HG03378 (cell line): ENCODE measurements at regions not wholly inside any gene's neighbourhood (a gene's known extent, or its start where the extent isn't known, plus 50 kb on each side); places are given as distances from the start of the nearest gene placed in this dataset.
"Not testable (repeated sequence)": the region's sequence is repeated elsewhere in the genome, so short reads cannot be mapped to it uniquely, and the experiment has no call there.

Experiments
- ATAC-seq: cut with Tn5 transposase; IDR thresholded peaks from one replicate; pipeline ENCODE4 v1.9.1; 2021; ENCODE audit warnings: mild to moderate bottlenecking, moderate library complexity; ENCODE audit not compliant: unreplicated experiment

DNA sequence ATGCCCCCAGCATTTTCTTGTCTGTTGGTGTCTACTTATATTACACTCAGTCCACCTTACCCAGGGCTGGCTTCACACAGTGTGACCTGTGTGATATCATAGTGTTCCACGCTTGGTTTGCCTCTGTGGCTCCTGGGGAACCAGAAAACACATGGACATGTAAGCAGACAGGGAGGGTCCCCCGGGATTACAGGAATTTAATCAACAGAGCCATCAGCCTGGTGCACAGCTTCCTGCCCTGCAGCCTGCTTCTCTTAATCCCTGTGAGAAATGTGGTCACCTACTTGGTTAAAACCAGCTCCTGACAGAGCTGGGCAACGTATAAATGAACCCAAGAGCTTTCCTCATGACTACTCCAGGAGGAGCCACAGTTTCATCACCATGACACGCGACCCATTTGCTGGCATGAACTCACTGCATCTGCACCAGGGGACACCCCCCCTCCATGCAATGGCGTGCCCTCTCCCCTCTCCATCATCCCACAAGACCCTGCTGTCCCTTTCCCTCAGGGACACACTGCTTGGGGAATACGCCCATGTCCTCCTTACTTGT is 152.1 kb downstream of the UQCRFS1 start:
- no peak for ATAC-seq

GRCh38 chr19:29056535-29056934 is 156.4 kb downstream of the UQCRFS1 start:
- ATAC-seq: no peak

GRCh38 chr19:29054886-29055675 is 157.9 kb downstream of the UQCRFS1 start:
- ATAC-seq: no peak

DNA sequence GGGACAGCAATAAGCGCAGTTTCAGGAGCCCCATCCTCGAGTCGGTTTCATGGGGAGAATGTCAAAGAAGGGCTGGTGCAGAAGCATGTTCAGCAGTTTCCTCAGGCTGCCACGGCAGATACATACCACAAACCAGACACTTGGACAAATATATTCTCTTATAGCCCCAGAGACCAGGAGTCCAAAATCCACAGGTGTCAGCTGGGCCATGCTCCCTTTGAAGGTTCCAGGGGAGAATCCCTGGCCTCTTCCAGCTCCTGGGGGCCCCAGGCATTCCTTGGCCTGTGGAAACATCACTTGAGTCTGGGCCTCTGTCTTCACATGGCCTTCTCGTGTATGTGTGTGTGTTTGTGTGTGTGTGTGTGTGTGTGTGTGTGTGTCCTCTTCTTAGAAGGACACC is 164.1 kb downstream of the UQCRFS1 start:
- ATAC-seq: no peak

GRCh38 chr19:29045679-29046254 is 167.2 kb downstream of the UQCRFS1 start:
- ATAC-seq: no peak

DNA sequence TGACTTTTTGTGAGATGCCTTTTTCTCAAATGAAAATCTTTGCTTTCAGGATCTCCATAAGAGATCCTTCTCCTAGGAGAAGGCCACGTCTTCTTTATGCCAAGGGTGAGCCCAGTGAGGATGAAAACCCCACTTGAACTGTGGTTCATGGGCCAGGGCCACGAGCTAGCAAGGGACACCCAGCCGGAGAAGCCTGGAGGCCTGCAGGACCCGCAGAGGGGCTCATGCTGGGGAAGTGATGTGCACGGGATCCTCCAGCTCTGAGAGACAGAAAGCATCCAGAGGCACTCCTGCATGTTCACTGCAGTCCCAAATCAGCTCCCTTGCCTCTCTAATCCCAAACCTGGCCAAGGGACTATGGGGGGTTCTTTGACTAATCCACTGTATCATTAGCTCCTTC is 168.9 kb downstream of the UQCRFS1 start:
- no peak for ATAC-seq

DNA sequence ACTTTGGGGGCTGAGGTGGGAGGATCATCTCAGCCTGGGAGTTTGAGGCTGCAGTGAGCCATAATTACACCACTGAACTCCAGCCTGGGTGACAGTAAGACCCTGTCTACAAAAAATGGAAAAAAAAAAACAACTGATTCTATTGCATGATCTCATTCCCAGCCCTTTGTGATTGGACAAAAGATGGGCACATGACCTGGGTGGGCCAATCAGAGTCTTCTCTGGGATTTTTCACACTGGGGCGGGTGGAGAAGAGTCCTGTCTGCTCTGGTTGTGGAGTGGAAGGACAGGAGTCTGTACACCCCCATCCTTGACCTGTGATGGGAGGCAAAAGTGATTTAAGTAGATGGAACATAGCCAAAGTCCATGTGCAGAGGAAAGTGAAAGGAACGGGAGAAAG is 170.5 kb downstream of the UQCRFS1 start:
- ATAC-seq: no peak

- no peak for ATAC-seq
Observed at GRCh38 chr19:29040951-29041350, 172.0 kb downstream of the UQCRFS1 start.

- ATAC-seq: no peak
Observed at GRCh38 chr19:29040292-29040691, 172.7 kb downstream of the UQCRFS1 start.

DNA sequence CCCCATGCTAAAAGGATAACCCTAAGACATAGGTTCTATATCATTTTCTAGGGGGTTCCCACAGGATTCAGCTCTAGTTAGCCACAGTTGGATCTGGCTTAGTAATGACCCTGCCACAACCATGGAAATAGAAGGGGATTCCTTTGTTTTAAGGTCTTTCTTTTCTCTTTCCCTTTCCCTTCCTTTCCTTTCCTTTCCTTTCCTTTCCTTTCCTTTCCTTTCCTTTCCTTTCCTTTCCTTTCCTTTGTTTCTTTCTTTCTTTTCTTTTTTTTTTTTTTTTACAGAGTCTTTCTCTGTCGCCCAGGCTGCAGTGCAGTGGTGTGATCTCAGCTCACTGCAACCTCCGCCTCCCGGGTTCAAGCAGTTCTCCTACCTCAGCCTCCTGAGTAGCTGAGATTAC is 173.9 kb downstream of the UQCRFS1 start:
- ATAC-seq: not testable (repeated sequence)

GRCh38 chr19:29031216-29031615 is 181.7 kb downstream of the UQCRFS1 start:
- ATAC-seq: no peak

DNA sequence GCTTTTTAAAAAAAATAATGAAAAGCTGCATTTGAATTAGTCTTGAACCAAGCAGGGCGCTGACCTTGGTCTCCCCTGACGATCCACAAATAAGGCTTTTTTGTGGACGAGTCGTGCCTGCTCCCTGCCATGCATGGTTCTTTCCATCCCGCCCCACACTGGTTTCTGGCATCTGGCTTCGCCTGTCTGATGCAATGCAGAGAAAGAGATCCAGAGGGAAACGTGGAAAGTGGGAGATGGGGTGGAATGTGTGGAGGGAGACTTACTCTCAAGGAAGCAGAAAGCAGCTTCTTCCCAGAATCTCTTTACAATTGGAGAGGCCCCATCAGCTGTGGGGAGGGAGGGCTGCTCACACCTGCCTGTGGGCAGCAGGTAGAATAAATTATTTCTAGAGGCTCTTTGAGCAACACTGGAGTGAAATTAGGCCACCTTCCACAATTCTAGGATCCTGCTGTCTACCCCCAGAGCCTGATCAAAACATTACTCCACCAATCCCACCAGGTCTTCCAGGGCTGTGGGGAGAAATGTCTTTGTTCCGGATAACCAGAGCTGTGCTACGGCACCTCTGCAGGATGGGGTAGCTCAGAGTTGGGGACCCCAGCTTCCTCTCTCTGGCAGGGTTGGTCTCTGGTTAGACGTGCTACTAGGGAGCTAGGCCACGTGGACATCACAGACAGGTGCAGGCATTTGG is 183.5 kb downstream of the UQCRFS1 start:
- ATAC-seq: no peak

GRCh38 chr19:29022599-29022998 is 190.4 kb downstream of the UQCRFS1 start:
- no peak for ATAC-seq

DNA sequence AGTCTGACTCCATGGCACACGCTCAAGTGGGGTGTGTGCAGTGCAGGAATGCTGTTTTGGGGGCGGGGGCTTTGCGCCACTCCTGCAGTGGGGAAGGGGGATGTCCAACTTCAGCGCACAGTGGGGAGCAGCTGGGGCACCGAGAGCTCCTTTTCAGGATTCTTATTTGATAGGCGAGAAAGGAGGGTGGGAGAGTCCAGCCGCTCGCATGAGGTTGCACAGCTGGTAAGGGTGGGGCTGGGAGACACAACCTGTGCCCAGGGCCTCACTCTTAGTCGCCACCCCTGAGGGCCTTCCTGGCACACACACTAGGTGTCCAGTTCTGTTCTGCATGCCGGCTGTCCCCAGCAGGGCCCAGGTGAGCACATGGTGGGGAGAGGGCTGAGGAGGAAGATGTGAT is 190.8 kb downstream of the UQCRFS1 start:
- ATAC-seq: no peak

DNA sequence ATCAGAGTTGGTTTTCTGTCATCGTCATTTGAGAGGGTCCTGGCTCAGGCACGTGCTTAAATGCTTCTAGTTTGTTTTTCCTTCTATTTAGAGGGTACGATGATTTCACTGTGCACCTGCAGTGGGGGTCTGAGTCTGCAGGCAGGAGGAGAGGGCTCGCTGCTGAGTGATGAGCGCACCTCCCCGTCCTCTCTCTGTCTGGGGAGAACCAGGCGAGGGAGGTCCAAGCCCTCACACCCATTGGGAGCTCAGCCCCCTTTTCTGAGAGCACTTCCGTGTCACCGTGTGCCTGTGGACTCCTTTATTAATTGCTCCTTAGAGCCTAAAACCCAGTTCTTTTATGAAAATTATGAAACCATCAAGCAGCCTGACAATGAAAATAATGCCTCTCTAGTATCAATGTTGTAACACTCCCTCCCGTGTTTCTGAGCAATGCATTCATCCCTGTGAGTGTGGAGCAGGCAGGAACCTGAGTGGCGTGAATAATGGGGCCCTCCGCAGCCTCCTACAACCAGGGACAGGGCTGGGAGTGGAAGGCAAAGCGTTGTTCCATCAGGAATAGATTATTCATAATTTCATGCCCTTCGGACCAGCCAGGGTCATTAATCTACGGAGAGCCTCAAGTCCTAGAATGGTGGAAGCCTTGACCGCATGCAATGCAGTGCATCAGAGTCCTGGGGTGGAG is 191.6 kb downstream of the UQCRFS1 start:
- ATAC-seq: no peak

DNA sequence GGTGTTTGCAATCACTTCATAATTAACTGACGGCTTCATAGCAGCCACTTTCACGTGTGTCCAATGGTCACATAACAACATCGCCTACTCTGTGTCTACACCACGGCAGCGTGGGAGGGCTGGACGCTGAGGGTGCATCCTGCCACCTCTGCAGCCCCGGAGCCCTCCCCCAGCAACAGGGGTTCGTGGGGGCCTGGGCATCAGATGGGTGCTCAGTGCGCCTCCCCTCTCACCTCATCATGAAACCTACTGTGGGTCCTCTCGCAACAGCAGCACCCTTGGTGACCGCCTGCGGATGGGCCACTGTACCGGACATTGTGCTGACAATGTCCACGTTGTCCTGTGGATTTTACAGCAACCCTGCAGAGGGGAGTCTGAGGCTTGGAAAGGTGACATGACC is 193.5 kb downstream of the UQCRFS1 start:
- no peak for ATAC-seq

- no peak for ATAC-seq
Observed at GRCh38 chr19:29018542-29018941, 194.4 kb downstream of the UQCRFS1 start.

- ATAC-seq: no peak
Observed at GRCh38 chr19:29017788-29018187, 195.2 kb downstream of the UQCRFS1 start.

DNA sequence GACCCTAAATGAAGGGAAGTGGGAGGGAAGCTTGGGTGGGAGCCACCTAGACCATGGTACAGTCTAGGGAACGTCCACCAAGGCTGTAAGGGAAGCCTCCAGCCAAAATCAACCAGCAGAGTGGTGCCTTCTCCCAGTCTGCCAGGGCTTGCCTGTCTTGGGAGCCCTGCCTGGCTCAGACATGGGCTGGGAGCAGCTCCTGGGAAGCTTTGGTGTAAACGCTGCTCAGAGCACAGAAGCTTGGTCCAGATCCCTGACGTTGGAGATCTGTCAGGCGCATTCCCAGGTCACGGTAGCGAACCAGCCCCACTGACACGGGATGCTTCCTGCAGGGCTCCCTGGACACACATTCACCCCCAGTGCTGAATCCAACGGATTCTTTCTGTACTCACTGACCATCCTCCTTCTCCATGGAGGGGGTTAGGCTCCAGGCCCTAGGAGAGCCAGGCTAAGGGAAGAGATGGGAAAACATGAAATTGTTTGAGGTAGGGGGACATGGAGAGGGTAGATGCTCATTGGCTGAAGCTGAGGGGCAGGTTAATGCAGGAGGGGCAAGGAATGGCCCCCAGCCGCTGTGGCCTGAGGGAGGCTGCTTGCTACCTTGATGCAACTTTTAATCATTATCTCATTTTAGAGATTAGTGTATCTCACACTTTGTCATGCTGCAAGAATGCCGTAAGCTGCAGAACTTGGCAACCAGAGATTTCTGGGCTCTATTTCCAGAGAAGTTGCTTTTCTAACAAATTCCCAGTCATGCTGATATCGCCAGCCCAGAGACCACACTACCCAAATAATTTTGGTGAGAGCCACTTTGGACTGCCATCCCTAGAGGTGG is 195.8 kb downstream of the UQCRFS1 start:
- ATAC-seq: no peak

DNA sequence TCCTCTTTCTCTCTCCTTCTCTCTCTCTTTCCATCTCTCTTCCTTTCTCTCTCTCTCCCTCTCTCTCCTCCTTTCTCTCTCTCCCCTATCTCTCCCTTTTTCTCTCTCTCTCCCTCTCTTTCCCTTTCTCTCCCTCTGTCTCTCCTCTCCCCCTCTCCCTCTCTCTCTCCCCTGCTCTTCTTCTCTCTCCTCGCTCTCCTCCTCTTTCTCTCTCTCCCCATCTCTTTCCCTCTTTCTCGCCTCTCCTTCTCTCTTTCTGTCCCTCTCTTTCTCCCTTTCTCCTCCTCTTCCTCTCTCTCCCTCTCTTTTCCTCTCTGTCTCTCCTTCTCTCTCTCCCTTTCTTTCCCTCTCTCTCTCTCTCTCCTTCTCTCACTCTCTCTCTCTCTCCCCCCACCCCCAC is 196.6 kb downstream of the UQCRFS1 start:
- ATAC-seq: no peak
